ENCODE measurements at regions not wholly inside any gene's neighbourhood (a gene's known extent, or its start where the extent isn't known, plus 50 kb on each side); places are given as distances from the start of the nearest gene placed in this dataset.

DNA sequence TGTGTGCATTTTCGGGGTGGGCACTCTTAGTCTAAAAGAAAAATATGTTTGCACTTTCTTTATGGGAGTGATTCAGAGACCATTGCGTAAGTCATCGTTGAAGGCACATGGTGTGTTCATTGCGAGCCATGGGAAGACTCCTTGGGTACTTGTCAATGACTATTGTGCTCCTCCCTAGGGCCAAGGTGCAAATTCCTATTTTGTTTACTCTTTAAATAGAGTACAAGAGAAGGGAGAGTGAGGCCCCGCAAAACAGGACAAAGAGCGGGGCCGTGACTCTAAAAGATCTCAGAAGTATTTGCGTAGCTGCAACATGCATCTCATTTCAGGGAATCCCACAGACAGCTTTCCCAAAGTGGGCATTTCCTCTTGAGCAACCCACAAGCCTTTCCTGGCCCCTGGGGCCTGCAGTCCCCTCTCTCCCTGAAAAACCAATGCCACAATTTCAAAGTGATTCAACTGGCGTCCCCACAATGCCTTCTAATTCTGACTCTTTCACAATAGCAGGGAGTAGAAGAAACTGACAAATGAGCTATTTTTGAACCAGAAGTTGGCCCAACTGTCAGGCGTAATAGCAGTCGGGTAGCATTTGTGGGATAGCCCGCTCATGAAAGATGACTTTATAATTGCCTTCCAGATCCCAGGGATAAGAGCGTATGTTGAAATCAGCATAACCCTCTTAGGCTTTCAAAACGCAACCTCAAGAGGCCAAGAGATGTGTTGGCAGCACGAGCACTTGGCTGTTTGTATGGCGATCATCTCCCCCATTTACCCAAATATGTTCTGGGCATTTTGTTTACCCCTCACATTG is 277.9 kb upstream of the BMP2 start (continued):
- TF ChIP-seq, protein P1, sequence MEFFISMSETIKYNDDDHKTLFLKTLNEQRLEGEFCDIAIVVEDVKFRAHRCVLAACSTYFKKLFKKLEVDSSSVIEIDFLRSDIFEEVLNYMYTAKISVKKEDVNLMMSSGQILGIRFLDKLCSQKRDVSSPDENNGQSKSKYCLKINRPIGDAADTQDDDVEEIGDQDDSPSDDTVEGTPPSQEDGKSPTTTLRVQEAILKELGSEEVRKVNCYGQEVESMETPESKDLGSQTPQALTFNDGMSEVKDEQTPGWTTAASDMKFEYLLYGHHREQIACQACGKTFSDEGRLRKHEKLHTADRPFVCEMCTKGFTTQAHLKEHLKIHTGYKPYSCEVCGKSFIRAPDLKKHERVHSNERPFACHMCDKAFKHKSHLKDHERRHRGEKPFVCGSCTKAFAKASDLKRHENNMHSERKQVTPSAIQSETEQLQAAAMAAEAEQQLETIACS (CRISPR knock-in tag; IDR thresholded peaks at IDR 0.05), result no peak
- TF ChIP-seq ZNF644 (CRISPR knock-in tag; IDR thresholded peaks at IDR 0.05; ENCODE audit: low read depth) (peak; percentile 89), ZSCAN30 (CRISPR knock-in tag; IDR thresholded peaks at IDR 0.05) (no peak), ZSCAN9 (CRISPR knock-in tag; IDR thresholded peaks at IDR 0.05; ENCODE audit: borderline replicate concordance) (no peak), CHCHD3 (CRISPR knock-in tag; IDR thresholded peaks at IDR 0.05) (no peak), ATRX (CRISPR knock-in tag; IDR thresholded peaks at IDR 0.05; ENCODE audit: borderline replicate concordance) (no peak), CBX5 (CRISPR knock-in tag; IDR thresholded peaks at IDR 0.05; ENCODE audit: borderline replicate concordance) (no peak), ZNF75D (CRISPR knock-in tag; IDR thresholded peaks at IDR 0.05; ENCODE audit: borderline replicate concordance) (no peak), ZNF607 (CRISPR knock-in tag; IDR thresholded peaks at IDR 0.05; ENCODE audit: borderline replicate concordance) (no peak), ZNF761 (CRISPR knock-in tag; conservative IDR thresholded peaks at IDR 0.05) (no peak), EED (CRISPR knock-in tag; IDR thresholded peaks at IDR 0.05) (no peak), FOXM1 (CRISPR knock-in tag; IDR thresholded peaks at IDR 0.05) (no peak), ZNF101 (CRISPR knock-in tag; IDR thresholded peaks at IDR 0.05; ENCODE audit: borderline replicate concordance, low read depth) (no peak), CEBPG (CRISPR knock-in tag; IDR thresholded peaks at IDR 0.05) (peak; percentile 77), GZF1 (CRISPR knock-in tag; IDR thresholded peaks at IDR 0.05) (no peak), ZKSCAN5 (CRISPR knock-in tag; IDR thresholded peaks at IDR 0.05) (no peak), ZNF367 (CRISPR knock-in tag; IDR thresholded peaks at IDR 0.05; ENCODE audit: borderline replicate concordance) (no peak), ZNF501 (CRISPR knock-in tag; IDR thresholded peaks at IDR 0.05) (no peak), HOXD1 (CRISPR knock-in tag; IDR thresholded peaks at IDR 0.05) (no peak), ZNF484 (CRISPR knock-in tag; IDR thresholded peaks at IDR 0.05; ENCODE audit: borderline replicate concordance, low read depth) (no peak), MIER3 (CRISPR knock-in tag; IDR thresholded peaks at IDR 0.05; ENCODE audit: borderline replicate concordance) (no peak), ZNF430 (CRISPR knock-in tag; IDR thresholded peaks at IDR 0.05) (no peak)
- TF ChIP-seq, protein P2, sequence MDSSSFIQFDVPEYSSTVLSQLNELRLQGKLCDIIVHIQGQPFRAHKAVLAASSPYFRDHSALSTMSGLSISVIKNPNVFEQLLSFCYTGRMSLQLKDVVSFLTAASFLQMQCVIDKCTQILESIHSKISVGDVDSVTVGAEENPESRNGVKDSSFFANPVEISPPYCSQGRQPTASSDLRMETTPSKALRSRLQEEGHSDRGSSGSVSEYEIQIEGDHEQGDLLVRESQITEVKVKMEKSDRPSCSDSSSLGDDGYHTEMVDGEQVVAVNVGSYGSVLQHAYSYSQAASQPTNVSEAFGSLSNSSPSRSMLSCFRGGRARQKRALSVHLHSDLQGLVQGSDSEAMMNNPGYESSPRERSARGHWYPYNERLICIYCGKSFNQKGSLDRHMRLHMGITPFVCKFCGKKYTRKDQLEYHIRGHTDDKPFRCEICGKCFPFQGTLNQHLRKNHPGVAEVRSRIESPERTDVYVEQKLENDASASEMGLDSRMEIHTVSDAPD (CRISPR knock-in tag; IDR thresholded peaks at IDR 0.05), result no peak
- TF ChIP-seq, protein P3, sequence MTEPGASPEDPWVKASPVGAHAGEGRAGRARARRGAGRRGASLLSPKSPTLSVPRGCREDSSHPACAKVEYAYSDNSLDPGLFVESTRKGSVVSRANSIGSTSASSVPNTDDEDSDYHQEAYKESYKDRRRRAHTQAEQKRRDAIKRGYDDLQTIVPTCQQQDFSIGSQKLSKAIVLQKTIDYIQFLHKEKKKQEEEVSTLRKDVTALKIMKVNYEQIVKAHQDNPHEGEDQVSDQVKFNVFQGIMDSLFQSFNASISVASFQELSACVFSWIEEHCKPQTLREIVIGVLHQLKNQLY (CRISPR knock-in tag; IDR thresholded peaks at IDR 0.05), result no peak
- TF ChIP-seq, protein P4, sequence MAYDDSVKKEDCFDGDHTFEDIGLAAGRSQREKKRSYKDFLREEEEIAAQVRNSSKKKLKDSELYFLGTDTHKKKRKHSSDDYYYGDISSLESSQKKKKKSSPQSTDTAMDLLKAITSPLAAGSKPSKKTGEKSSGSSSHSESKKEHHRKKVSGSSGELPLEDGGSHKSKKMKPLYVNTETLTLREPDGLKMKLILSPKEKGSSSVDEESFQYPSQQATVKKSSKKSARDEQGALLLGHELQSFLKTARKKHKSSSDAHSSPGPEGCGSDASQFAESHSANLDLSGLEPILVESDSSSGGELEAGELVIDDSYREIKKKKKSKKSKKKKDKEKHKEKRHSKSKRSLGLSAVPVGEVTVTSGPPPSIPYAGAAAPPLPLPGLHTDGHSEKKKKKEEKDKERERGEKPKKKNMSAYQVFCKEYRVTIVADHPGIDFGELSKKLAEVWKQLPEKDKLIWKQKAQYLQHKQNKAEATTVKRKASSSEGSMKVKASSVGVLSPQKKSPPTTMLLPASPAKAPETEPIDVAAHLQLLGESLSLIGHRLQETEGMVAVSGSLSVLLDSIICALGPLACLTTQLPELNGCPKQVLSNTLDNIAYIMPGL (CRISPR knock-in tag; IDR thresholded peaks at IDR 0.05; ENCODE audit: borderline replicate concordance in 1 of 2, low read depth in 1 of 2), result no peak
- TF ChIP-seq, protein P5, sequence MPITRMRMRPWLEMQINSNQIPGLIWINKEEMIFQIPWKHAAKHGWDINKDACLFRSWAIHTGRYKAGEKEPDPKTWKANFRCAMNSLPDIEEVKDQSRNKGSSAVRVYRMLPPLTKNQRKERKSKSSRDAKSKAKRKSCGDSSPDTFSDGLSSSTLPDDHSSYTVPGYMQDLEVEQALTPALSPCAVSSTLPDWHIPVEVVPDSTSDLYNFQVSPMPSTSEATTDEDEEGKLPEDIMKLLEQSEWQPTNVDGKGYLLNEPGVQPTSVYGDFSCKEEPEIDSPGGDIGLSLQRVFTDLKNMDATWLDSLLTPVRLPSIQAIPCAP (CRISPR knock-in tag; IDR thresholded peaks at IDR 0.05; ENCODE audit: low read depth), result no peak
